OCI-LY3 (cell line): ENCODE measurements at regions not wholly inside any gene's neighbourhood (a gene's known extent, or its start where the extent isn't known, plus 50 kb on each side); places are given as distances from the start of the nearest gene placed in this dataset.

Experiments
- CTCF ChIP-seq: fragments of 200-600, 300-600 bp; sonication (generic); IDR thresholded peaks from 2 replicates; pipeline ENCODE4 v1.5.1; 2014; ENCODE audit warnings: antibody characterized with exemption, low read length, low read depth
- EZH2phosphoT487 ChIP-seq: fragments of 200-600 bp; shearing (Covaris generic); IDR thresholded peaks from 2 replicates; pipeline ENCODE4 v1.6.1; 2018; ENCODE audit warnings: antibody characterized with exemption, mixed run types, low read depth

- TF ChIP-seq CTCF (no peak), EZH2phosphoT487 (no peak)
Measured at GRCh38 chr2:147468963-147469362, 375.9 kb upstream of the ACVR2A start.
